A673 (cell line): ENCODE measurements at regions not wholly inside any gene's neighbourhood (a gene's known extent, or its start where the extent isn't known, plus 50 kb on each side); places are given as distances from the start of the nearest gene placed in this dataset.

ENCODE experiments used
- CTCF ChIP-seq: fragments of 300-800, 200-600 bp; sonication (generic); conservative IDR thresholded peaks from 2 replicates; pipeline ENCODE4 v1.5.1; 2017; ENCODE audit warnings: low read depth, mild to moderate bottlenecking, antibody characterized with exemption, low read length, moderate library complexity, mixed read lengths
- EZH2 ChIP-seq: fragments of 200-600 bp; sonication (generic); IDR thresholded peaks from 2 replicates; pipeline ENCODE4 v1.6.1; 2017; ENCODE audit warnings: borderline replicate concordance, low read depth, mild to moderate bottlenecking, mixed read lengths, antibody characterized with exemption, low read length; ENCODE audit not compliant: poor library complexity, severe bottlenecking

DNA sequence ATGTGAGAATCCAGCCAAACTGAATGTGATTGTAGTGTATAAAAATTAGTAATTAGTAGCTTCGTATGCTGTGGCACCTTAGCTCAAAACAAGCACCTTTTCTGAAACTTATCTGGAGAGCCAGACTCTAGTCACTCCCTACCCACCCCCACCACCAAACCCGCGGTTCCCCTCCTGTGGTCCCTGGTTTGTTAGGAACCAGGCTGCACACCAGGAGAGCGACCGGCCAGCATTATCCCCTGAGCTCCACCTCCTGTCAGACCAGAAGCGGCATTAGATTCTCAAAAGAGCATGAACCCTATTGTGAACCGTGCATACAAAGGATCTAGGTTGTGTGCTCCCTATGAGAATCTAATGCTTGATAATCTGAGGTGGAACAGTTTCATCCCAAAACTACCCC lies 498.6 kb downstream of the CHSY3 start:
- TF ChIP-seq CTCF (no peak), EZH2 (no peak)
